ENCODE measurements at regions not wholly inside any gene's neighbourhood (a gene's known extent, or its start where the extent isn't known, plus 50 kb on each side); places are given as distances from the start of the nearest gene placed in this dataset.
"Not testable (repeated sequence)": the region's sequence is repeated elsewhere in the genome, so short reads cannot be mapped to it uniquely, and the experiment has no call there.

- Mint-ChIP-seq H3K27me3 (ENCODE audit: low read depth) (peaks cover 27% of the 10 kb centered on the region), H3K4me1 (ENCODE audit: low read depth) (no peaks in the 10 kb centered on the region), H3K4me3 (no peak overlapping the region), H3K9me3 (peaks cover 7% of the 10 kb centered on the region), H3K36me3 (ENCODE audit: low read depth) (no peaks in the 10 kb centered on the region), H3K27ac (no peak overlapping the region)
- intact Hi-C loops (cut with micrococcal nuclease) = no loop called here
- CTCF ChIA-PET = no interaction called here
- DNase-seq = no peak
Observed at GRCh38 chr9:34862043-34862442, 96.0 kb upstream of the PHF24 start.

DNA sequence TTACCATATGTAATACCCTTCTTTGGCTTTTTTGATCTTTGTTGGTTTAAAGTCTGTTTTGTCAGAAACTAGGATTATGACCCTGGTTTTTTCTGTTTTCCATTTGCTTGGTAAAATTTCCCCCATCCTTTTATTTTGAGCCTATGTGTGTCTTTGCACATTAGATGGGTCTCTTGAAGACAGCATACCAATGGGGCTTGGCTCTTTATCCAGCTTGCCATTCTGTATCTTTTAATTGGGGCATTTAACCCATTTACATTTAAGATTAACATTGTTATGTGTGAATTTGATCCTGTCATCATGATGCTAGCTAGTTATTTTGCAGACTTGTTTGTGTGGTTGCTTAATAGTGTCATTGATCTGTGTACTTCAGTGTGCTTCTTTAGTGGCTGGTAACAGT is 103.1 kb upstream of the PHF24 start:
- peaks cover 13% of the 10 kb centered on the region for H3K27me3 Mint-ChIP-seq (ENCODE audit: low read depth)
- intact Hi-C loops (cut with micrococcal nuclease); H3K27ac Mint-ChIP-seq; CTCF ChIA-PET; H3K9me3 Mint-ChIP-seq; DNase-seq; H3K4me1 Mint-ChIP-seq (ENCODE audit: low read depth); H3K36me3 Mint-ChIP-seq (ENCODE audit: low read depth); H3K4me3 Mint-ChIP-seq: not testable (repeated sequence)

GRCh38 chr9:34830068-34830467 is 120.1 kb upstream of the CCL21 start:
- Mint-ChIP-seq H3K36me3 (ENCODE audit: low read depth) (no peaks in the 10 kb centered on the region), H3K9me3 (no peaks in the 10 kb centered on the region), H3K27ac (no peak overlapping the region), H3K4me1 (ENCODE audit: low read depth) (no peaks in the 10 kb centered on the region), H3K27me3 (ENCODE audit: low read depth) (peaks cover 1% of the 10 kb centered on the region), H3K4me3 (no peak overlapping the region)
- DNase-seq = no peak
- intact Hi-C loops (cut with micrococcal nuclease) = no loop called here
- CTCF ChIA-PET = no interaction called here

DNA sequence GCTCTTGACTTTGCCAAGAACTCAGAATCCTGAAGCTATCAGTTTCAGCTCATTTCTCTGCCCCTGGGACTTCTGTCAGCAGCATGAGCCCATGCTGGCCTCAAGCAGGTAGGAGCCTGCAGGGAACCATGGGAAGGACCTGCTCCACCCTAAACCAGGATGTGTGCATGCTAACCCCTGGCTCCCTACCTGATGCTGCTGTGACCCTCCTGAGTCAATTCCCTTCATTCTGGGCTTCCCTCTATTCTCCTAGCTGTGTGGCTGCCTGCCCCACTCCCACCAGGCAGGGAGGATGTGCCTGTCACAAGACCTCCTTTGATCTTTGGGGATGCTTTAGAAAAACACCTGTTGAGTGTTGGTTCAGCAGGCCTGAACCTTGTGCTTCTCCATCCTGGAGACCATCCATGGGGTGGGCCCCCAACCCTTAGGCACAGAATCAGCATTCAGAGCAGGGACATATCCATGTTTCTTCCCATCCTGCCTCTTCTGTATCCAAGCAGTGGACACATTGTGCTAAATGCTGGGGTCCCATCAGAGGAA is 117.1 kb upstream of the CCL21 start:
- intact Hi-C loops (cut with micrococcal nuclease) = no loop called here
- CTCF ChIA-PET = no interaction called here
- Mint-ChIP-seq H3K27me3 (ENCODE audit: low read depth) (peaks cover 5% of the 10 kb centered on the region), H3K27ac (no peak overlapping the region), H3K4me1 (ENCODE audit: low read depth) (no peaks in the 10 kb centered on the region), H3K36me3 (ENCODE audit: low read depth) (no peaks in the 10 kb centered on the region), H3K9me3 (no peaks in the 10 kb centered on the region), H3K4me3 (no peak overlapping the region)
- no peak for DNase-seq

DNA sequence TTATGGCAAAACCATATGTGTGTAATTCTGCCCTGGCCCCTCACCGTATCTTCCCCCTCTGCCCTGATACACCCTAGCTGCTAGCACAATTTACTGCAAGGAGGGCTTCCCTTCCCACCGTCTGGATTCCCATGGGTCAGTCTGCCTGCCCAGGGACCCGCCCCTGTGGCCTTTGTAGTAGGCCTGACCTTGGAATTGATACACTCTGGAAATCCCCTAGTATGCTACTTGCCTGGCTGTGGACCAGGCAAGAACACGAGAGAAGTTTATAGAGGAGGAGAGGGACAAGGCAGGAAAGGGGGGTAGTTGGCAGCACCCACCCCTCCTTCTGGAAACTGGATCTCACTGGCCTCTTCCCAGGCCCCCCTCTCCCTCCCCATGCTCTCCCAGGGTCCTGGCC is 115.8 kb upstream of the CCL21 start:
- Mint-ChIP-seq H3K4me1 (ENCODE audit: low read depth) (no peaks in the 10 kb centered on the region), H3K9me3 (peaks cover 1% of the 10 kb centered on the region), H3K27ac (no peak overlapping the region), H3K27me3 (ENCODE audit: low read depth) (peaks cover 5% of the 10 kb centered on the region), H3K4me3 (no peak overlapping the region), H3K36me3 (ENCODE audit: low read depth) (no peaks in the 10 kb centered on the region)
- DNase-seq = no peak
- intact Hi-C loops (cut with micrococcal nuclease) = no loop called here
- CTCF ChIA-PET = no interaction called here

- H3K4me1 Mint-ChIP-seq (ENCODE audit: low read depth) = no peaks in the 10 kb centered on the region
- H3K27me3 Mint-ChIP-seq (ENCODE audit: low read depth) = peaks cover 8% of the 10 kb centered on the region
- H3K9me3 Mint-ChIP-seq = peaks cover 11% of the 10 kb centered on the region
- DNase-seq = no peak
- no peak overlapping the region for H3K4me3 Mint-ChIP-seq
- H3K27ac Mint-ChIP-seq = no peak overlapping the region
- no peaks in the 10 kb centered on the region for H3K36me3 Mint-ChIP-seq (ENCODE audit: low read depth)
- CTCF ChIA-PET = no interaction called here
- intact Hi-C loops (cut with micrococcal nuclease) = no loop called here
Observed at GRCh38 chr9:34823778-34824177, 113.8 kb upstream of the CCL21 start.

- Mint-ChIP-seq H3K27ac (no peak overlapping the region), H3K4me1 (ENCODE audit: low read depth) (peaks cover 3% of the 10 kb centered on the region), H3K27me3 (ENCODE audit: low read depth) (peaks cover 59% of the 10 kb centered on the region), H3K36me3 (ENCODE audit: low read depth) (no peaks in the 10 kb centered on the region), H3K4me3 (no peak overlapping the region), H3K9me3 (peaks cover 14% of the 10 kb centered on the region)
- intact Hi-C loops (cut with micrococcal nuclease) = no loop called here
- CTCF ChIA-PET = no interaction called here
- no peak for DNase-seq
Observed at GRCh38 chr9:34810187-34810524, 100.2 kb upstream of the CCL21 start.

GRCh38 chr9:34809504-34810186 is 99.7 kb upstream of the CCL21 start:
- no peak overlapping the region for H3K4me3 Mint-ChIP-seq
- DNase-seq = no peak
- H3K27me3 Mint-ChIP-seq (ENCODE audit: low read depth) = peaks cover 59% of the 10 kb centered on the region
- no peaks in the 10 kb centered on the region for H3K36me3 Mint-ChIP-seq (ENCODE audit: low read depth)
- H3K4me1 Mint-ChIP-seq (ENCODE audit: low read depth) = peaks cover 3% of the 10 kb centered on the region
- CTCF ChIA-PET = no interaction called here
- peaks cover 16% of the 10 kb centered on the region for H3K9me3 Mint-ChIP-seq
- intact Hi-C loops (cut with micrococcal nuclease) = no loop called here
- H3K27ac Mint-ChIP-seq = no peak overlapping the region

DNA sequence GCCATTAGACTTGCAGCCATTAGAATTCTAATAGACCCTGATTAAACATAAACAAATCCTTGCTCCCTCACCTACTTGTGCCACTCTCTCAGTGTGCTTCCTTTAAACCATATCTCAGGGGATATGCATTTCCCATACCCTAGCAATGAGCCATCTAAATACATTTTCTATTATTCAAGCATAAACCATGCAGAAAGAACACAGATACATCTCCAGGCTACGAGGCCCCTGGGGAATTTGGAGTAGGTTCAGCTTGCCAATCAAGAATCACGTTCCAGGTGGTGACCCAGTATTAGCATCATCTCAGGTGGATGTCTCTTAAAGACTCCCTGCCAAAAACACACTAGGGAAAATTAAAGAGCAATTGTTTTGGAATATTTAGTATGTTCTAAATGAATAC is 93.0 kb upstream of the CCL21 start:
- H3K4me3 Mint-ChIP-seq = no peak overlapping the region
- H3K27ac Mint-ChIP-seq = no peak overlapping the region
- peaks cover 8% of the 10 kb centered on the region for H3K9me3 Mint-ChIP-seq
- CTCF ChIA-PET = no interaction called here
- no peak for DNase-seq
- no peaks in the 10 kb centered on the region for H3K36me3 Mint-ChIP-seq (ENCODE audit: low read depth)
- no peaks in the 10 kb centered on the region for H3K4me1 Mint-ChIP-seq (ENCODE audit: low read depth)
- peaks cover 32% of the 10 kb centered on the region for H3K27me3 Mint-ChIP-seq (ENCODE audit: low read depth)
- intact Hi-C loops (cut with micrococcal nuclease) = no loop called here

DNA sequence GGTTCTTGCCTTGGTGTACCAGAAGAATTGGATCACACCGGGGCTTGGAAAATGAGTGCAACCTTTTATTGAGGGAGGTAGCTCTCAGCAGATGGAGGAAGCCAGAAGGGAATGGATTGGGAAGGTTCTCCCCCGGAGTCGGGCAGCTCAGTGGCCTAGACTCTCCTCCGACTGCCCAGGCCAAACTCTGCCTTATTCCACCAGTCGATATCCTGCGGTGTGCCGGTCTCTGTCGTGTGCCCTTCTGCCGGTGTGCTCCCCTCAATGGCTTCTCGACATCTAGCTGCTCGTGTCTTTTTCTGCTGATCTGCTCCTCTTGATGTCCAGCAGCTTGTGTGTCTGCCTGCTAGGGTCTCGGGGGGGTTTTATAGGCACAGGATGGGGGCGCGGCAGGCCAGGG is 87.4 kb upstream of the CCL21 start:
- Mint-ChIP-seq H3K9me3 (no peaks in the 10 kb centered on the region), H3K4me1 (ENCODE audit: low read depth) (no peaks in the 10 kb centered on the region), H3K36me3 (ENCODE audit: low read depth) (no peaks in the 10 kb centered on the region), H3K27me3 (ENCODE audit: low read depth) (peaks cover 40% of the 10 kb centered on the region), H3K4me3 (no peak overlapping the region), H3K27ac (no peak overlapping the region)
- DNase-seq = no peak
- CTCF ChIA-PET = no interaction called here
- intact Hi-C loops (cut with micrococcal nuclease) = no loop called here

- CTCF ChIA-PET = no interaction called here
- H3K9me3 Mint-ChIP-seq = no peaks in the 10 kb centered on the region
- no peak overlapping the region for H3K27ac Mint-ChIP-seq
- no peaks in the 10 kb centered on the region for H3K36me3 Mint-ChIP-seq (ENCODE audit: low read depth)
- no peak for DNase-seq
- H3K4me1 Mint-ChIP-seq (ENCODE audit: low read depth) = no peaks in the 10 kb centered on the region
- H3K27me3 Mint-ChIP-seq (ENCODE audit: low read depth) = peaks cover 43% of the 10 kb centered on the region
- no peak overlapping the region for H3K4me3 Mint-ChIP-seq
- intact Hi-C loops (cut with micrococcal nuclease) = no loop called here
Observed at GRCh38 chr9:34796924-34797323, 87.0 kb upstream of the CCL21 start.

GRCh38 chr9:34793428-34793827 is 83.5 kb upstream of the CCL21 start:
- no peaks in the 10 kb centered on the region for H3K36me3 Mint-ChIP-seq (ENCODE audit: low read depth)
- H3K9me3 Mint-ChIP-seq = no peaks in the 10 kb centered on the region
- H3K4me1 Mint-ChIP-seq (ENCODE audit: low read depth) = no peaks in the 10 kb centered on the region
- intact Hi-C loops (cut with micrococcal nuclease) = no loop called here
- no peak overlapping the region for H3K27ac Mint-ChIP-seq
- CTCF ChIA-PET = no interaction called here
- DNase-seq = no peak
- H3K27me3 Mint-ChIP-seq (ENCODE audit: low read depth) = peaks cover 47% of the 10 kb centered on the region
- H3K4me3 Mint-ChIP-seq = no peak overlapping the region

DNA sequence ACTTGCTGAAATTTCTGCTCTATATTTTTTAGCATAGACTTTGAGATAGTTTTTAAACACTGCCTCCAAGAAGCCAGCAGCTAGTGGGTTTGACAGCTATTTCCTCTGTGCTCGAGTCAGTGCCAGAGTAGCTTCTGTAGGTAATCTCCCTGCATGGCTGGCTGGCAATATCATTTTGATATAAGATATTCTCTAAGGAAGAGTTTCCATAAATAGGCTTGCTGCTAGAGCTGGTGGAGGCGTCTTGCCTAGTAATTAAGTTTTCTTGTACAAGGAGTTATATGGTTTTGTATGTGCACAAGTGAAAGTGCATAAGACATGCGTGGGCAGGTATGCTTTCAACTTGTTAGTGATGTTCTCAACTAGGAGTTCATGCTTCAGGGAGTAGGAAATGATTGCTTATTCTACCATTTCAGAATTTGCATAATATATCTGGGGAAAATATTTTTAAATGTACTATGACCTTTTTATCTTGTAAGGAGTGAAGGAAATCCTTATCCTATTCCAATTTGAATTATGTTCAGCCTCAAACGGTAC is 74.1 kb upstream of the CCL21 start:
- no peak for DNase-seq
- Mint-ChIP-seq H3K9me3 (no peaks in the 10 kb centered on the region), H3K27ac (no peak overlapping the region), H3K4me1 (ENCODE audit: low read depth) (no peaks in the 10 kb centered on the region), H3K4me3 (no peak overlapping the region), H3K27me3 (ENCODE audit: low read depth) (peaks cover 12% of the 10 kb centered on the region), H3K36me3 (ENCODE audit: low read depth) (no peaks in the 10 kb centered on the region)
- intact Hi-C loops (cut with micrococcal nuclease) = no loop called here
- CTCF ChIA-PET = no interaction called here

All from activated naive CD4-positive, alpha-beta T cell treated with anti-CD3 and anti-CD28 coated beads for 36 hours (primary cell).